GM23338 (cell line): ENCODE measurements at regions not wholly inside any gene's neighbourhood (a gene's known extent, or its start where the extent isn't known, plus 50 kb on each side); places are given as distances from the start of the nearest gene placed in this dataset.

ENCODE experiments used
- ATAC-seq: fragments of 200-7000 bp; cut with Tn5 transposase; 3 replicates; pipeline ENCODE4 v1.9.1; 2020
- DNase-seq: peaks from one replicate; pipeline ENCODE4 v3.0.0-alpha.2; 2015; ENCODE audit warnings: low spot score
- H2AFZ ChIP-seq: fragments of 200-600 bp; sonication (generic); 2 replicates; pipeline ENCODE4 v1.8.0; 2016; ENCODE audit warnings: antibody characterized with exemption, mild to moderate bottlenecking, moderate library complexity
- H3F3A ChIP-seq: fragments of 200-600 bp; sonication (generic); replicated peaks from 2 replicates; pipeline ENCODE4 v1.8.0; 2017; ENCODE audit warnings: antibody characterized with exemption, mixed run types, low read depth
- H3K27ac ChIP-seq: fragments of 200-600 bp; sonication (generic); 2 replicates; pipeline ENCODE4 v1.6.1; 2016; ENCODE audit warnings: low read depth
- H3K27me3 ChIP-seq: fragments of 200-600 bp; sonication (generic); 2 replicates; pipeline ENCODE4 v1.8.0; 2016; ENCODE audit warnings: mild to moderate bottlenecking, mixed run types, moderate library complexity; ENCODE audit not compliant: insufficient read depth
- H3K36me3 ChIP-seq: fragments of 200-600 bp; sonication (generic); 2 replicates; pipeline ENCODE4 v1.8.0; 2016; ENCODE audit warnings: mild to moderate bottlenecking; ENCODE audit not compliant: insufficient read depth
- H3K4me1 ChIP-seq: fragments of 200-600 bp; sonication (generic); 2 replicates; pipeline ENCODE4 v1.8.0; 2016; ENCODE audit warnings: mild to moderate bottlenecking, moderate library complexity; ENCODE audit not compliant: insufficient read depth
- H3K4me2 ChIP-seq: fragments of 200-600 bp; sonication (generic); 2 replicates; pipeline ENCODE4 v1.7.1; 2017; ENCODE audit warnings: mixed run types
- H3K4me3 ChIP-seq: fragments of 200-600 bp; sonication (generic); 2 replicates; pipeline ENCODE4 v1.6.1; 2016; ENCODE audit warnings: mixed run types
- H3K79me2 ChIP-seq: fragments of 200-600 bp; sonication (generic); replicated peaks from 2 replicates; pipeline ENCODE4 v1.8.0; 2017; ENCODE audit warnings: mild to moderate bottlenecking; ENCODE audit not compliant: insufficient read depth
- H3K9me2 ChIP-seq: fragments of 200-600 bp; sonication (generic); 2 replicates; pipeline ENCODE4 v1.8.0; 2017; ENCODE audit not compliant: insufficient read depth
- H4K20me1 ChIP-seq: fragments of 200-600 bp; sonication (generic); replicated peaks from 2 replicates; pipeline ENCODE4 v1.8.0; 2017; ENCODE audit warnings: mild to moderate bottlenecking; ENCODE audit not compliant: insufficient read depth
- H3K27ac Mint-ChIP-seq: 2 replicates; pipeline ENCODE4 v1.8.0; 2020; ENCODE audit warnings: inconsistent platforms, mild to moderate bottlenecking, moderate library complexity, mixed read lengths
- H3K27me3 Mint-ChIP-seq: 3 replicates; pipeline ENCODE4 v1.8.0; 2022; ENCODE audit warnings: low read depth, mild to moderate bottlenecking, moderate library complexity, mixed read lengths, inconsistent platforms; ENCODE audit not compliant: insufficient read depth, poor library complexity
- H3K36me3 Mint-ChIP-seq: 3 replicates; pipeline ENCODE4 v1.8.0; 2021; ENCODE audit warnings: low read depth, mild to moderate bottlenecking, inconsistent platforms, moderate library complexity, mixed read lengths
- H3K4me1 Mint-ChIP-seq: 3 replicates; pipeline ENCODE4 v1.8.0; 2020; ENCODE audit warnings: mild to moderate bottlenecking, inconsistent platforms, mixed read lengths
- H3K4me3 Mint-ChIP-seq: 3 replicates; pipeline ENCODE4 v1.8.0; 2021; ENCODE audit warnings: moderate library complexity, mild to moderate bottlenecking, inconsistent platforms, mixed read lengths
- H3K9me3 Mint-ChIP-seq: 3 replicates; pipeline ENCODE4 v1.8.0; 2020; ENCODE audit warnings: moderate library complexity, mild to moderate bottlenecking, inconsistent platforms, mixed read lengths
- CREB1 ChIP-seq: fragments of 250-450 bp; sonication (Bioruptor Pico); IDR thresholded peaks from 2 replicates; pipeline ENCODE4 v1.5.0; 2020; ENCODE audit warnings: low read depth, mild to moderate bottlenecking, moderate library complexity
- CTCF ChIP-seq, 2 experiments: fragments of 200-600 bp in 1 of 2; sonication (generic) in 1 of 2; conservative IDR thresholded peaks; 2 replicates each; pipeline versions ENCODE4 v1.5.1 to v1.6.1; 2016 to 2017; ENCODE audit warnings: antibody characterized with exemption in 2 of 2, low read depth in 2 of 2, mild to moderate bottlenecking in 2 of 2, moderate library complexity in 1 of 2
- EZH2 ChIP-seq: fragments of 200-600 bp; sonication (generic); IDR thresholded peaks from one replicate; pipeline ENCODE4 v1.8.0; 2017; ENCODE audit warnings: antibody characterized with exemption, mild to moderate bottlenecking, low read depth; ENCODE audit not compliant: unreplicated experiment
- EZH2phosphoT487 ChIP-seq: fragments of 200-600 bp; sonication (generic); IDR thresholded peaks from one replicate; pipeline ENCODE4 v1.8.1; 2018; ENCODE audit warnings: antibody characterized with exemption; ENCODE audit not compliant: unreplicated experiment
- JUNB ChIP-seq: IDR thresholded peaks from one replicate; pipeline ENCODE4 v1.6.1; 2016; ENCODE audit warnings: antibody characterized with exemption; ENCODE audit not compliant: unreplicated experiment
- NANOG ChIP-seq: IDR thresholded peaks from 2 replicates; pipeline ENCODE4 v1.6.1; 2016; ENCODE audit warnings: antibody characterized with exemption, borderline replicate concordance
- POLR2AphosphoS5 ChIP-seq: IDR thresholded peaks from 2 replicates; pipeline ENCODE4 v1.6.1; 2016; ENCODE audit warnings: antibody characterized with exemption, low read depth
- REST ChIP-seq: IDR thresholded peaks from one replicate; pipeline ENCODE4 v1.6.1; 2018; ENCODE audit warnings: antibody characterized with exemption; ENCODE audit not compliant: unreplicated experiment
- STAT1 ChIP-seq: IDR thresholded peaks from one replicate; pipeline ENCODE4 v1.6.1; 2016; ENCODE audit warnings: antibody characterized with exemption; ENCODE audit not compliant: unreplicated experiment
- ZNF331 ChIP-seq: fragments of 250-450 bp; sonication (Bioruptor Pico); IDR thresholded peaks from 2 replicates; pipeline ENCODE4 v1.5.0; 2020; ENCODE audit warnings: low read depth, mild to moderate bottlenecking, moderate library complexity
- TF ChIP-seq, protein P1 (sequence below): fragments of 250-450 bp; sonication (Bioruptor Pico); IDR thresholded peaks from 2 replicates; pipeline ENCODE4 v1.5.0; 2020; ENCODE audit warnings: mild to moderate bottlenecking, moderate library complexity

GRCh38 chr7:91671245-91671644 lies 209.3 kb downstream of the MTERF1 start:
- Histone ChIP-seq H3K4me1 (no peaks in the 10 kb centered on the region), H3K4me2 (no peak overlapping the region), H3K36me3 (no peaks in the 10 kb centered on the region), H3K4me3 (no peak overlapping the region), H3F3A (no peaks in the 10 kb centered on the region), H4K20me1 (no peaks in the 10 kb centered on the region), H3K9me2 (no peaks in the 10 kb centered on the region), H3K79me2 (no peaks in the 10 kb centered on the region), H3K27me3 (no peaks in the 10 kb centered on the region), H2AFZ (no peak overlapping the region), H3K27ac (no peak overlapping the region)
- Mint-ChIP-seq H3K27me3 (peaks cover 2% of the 10 kb centered on the region), H3K4me1 (no peaks in the 10 kb centered on the region), H3K36me3 (no peaks in the 10 kb centered on the region), H3K27ac (no peak overlapping the region), H3K4me3 (no peak overlapping the region), H3K9me3 (no peaks in the 10 kb centered on the region)
- DNase-seq = no peak
- no peak for TF ChIP-seq EZH2phosphoT487
- no peak for TF ChIP-seq EZH2
- no peak for TF ChIP-seq STAT1
- TF ChIP-seq, protein P1, sequence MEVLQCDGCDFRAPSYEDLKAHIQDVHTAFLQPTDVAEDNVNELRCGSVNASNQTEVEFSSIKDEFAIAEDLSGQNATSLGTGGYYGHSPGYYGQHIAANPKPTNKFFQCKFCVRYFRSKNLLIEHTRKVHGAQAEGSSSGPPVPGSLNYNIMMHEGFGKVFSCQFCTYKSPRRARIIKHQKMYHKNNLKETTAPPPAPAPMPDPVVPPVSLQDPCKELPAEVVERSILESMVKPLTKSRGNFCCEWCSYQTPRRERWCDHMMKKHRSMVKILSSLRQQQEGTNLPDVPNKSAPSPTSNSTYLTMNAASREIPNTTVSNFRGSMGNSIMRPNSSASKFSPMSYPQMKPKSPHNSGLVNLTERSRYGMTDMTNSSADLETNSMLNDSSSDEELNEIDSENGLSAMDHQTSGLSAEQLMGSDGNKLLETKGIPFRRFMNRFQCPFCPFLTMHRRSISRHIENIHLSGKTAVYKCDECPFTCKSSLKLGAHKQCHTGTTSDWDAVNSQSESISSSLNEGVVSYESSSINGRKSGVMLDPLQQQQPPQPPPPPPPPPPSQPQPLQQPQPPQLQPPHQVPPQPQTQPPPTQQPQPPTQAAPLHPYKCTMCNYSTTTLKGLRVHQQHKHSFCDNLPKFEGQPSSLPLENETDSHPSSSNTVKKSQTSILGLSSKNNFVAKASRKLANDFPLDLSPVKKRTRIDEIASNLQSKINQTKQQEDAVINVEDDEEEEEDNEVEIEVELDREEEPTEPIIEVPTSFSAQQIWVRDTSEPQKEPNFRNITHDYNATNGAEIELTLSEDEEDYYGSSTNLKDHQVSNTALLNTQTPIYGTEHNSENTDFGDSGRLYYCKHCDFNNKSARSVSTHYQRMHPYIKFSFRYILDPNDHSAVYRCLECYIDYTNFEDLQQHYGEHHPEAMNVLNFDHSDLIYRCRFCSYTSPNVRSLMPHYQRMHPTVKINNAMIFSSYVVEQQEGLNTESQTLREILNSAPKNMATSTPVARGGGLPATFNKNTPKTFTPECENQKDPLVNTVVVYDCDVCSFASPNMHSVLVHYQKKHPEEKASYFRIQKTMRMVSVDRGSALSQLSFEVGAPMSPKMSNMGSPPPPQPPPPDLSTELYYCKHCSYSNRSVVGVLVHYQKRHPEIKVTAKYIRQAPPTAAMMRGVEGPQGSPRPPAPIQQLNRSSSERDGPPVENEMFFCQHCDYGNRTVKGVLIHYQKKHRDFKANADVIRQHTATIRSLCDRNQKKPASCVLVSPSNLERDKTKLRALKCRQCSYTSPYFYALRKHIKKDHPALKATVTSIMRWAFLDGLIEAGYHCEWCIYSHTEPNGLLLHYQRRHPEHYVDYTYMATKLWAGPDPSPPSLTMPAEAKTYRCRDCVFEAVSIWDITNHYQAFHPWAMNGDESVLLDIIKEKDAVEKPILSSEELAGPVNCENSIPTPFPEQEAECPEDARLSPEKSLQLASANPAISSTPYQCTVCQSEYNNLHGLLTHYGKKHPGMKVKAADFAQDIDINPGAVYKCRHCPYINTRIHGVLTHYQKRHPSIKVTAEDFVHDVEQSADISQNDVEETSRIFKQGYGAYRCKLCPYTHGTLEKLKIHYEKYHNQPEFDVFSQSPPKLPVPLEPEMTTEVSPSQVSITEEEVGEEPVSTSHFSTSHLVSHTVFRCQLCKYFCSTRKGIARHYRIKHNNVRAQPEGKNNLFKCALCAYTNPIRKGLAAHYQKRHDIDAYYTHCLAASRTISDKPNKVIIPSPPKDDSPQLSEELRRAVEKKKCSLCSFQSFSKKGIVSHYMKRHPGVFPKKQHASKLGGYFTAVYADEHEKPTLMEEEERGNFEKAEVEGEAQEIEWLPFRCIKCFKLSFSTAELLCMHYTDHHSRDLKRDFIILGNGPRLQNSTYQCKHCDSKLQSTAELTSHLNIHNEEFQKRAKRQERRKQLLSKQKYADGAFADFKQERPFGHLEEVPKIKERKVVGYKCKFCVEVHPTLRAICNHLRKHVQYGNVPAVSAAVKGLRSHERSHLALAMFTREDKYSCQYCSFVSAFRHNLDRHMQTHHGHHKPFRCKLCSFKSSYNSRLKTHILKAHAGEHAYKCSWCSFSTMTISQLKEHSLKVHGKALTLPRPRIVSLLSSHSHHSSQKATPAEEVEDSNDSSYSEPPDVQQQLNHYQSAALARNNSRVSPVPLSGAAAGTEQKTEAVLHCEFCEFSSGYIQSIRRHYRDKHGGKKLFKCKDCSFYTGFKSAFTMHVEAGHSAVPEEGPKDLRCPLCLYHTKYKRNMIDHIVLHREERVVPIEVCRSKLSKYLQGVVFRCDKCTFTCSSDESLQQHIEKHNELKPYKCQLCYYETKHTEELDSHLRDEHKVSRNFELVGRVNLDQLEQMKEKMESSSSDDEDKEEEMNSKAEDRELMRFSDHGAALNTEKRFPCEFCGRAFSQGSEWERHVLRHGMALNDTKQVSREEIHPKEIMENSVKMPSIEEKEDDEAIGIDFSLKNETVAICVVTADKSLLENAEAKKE = no peak
- TF ChIP-seq NANOG = no peak
- no peak for TF ChIP-seq ZNF331 (CRISPR knock-in tag)
- TF ChIP-seq CTCF (conservative IDR thresholded peaks at IDR 0.05; ENCODE audit: low read depth in 2 of 2) = no peak
- TF ChIP-seq CREB1 (CRISPR knock-in tag) = no peak
- no peak for TF ChIP-seq REST
- TF ChIP-seq JUNB = no peak
- no peak for TF ChIP-seq POLR2AphosphoS5
- ATAC-seq = no peak
